Esophagus squamous epithelium (tissue), 5 donors: ENCODE measurements at regions not wholly inside any gene's neighbourhood (a gene's known extent, or its start where the extent isn't known, plus 50 kb on each side); places are given as distances from the start of the nearest gene placed in this dataset.

Experiments
- DNase-seq: peaks from one replicate; lab custom pipeline; 2025; lab: John Stamatoyannopoulos, UW
- H3K27ac ChIP-seq, 4 donors: fragments of 200-600 bp; sonication (generic); one replicate each; pipeline ENCODE4 v1.5.1; 2016 to 2019; ENCODE audit warnings: mild to moderate bottlenecking in 1 of 4
- H3K27me3 ChIP-seq, 4 donors: fragments of 200-600 bp; sonication (generic); 1 replicate in 3 of 4; 2 replicates in 1 of 4; pipeline versions ENCODE4 v1.5.1 to v1.6.0; 2017 to 2021; ENCODE audit warnings: antibody characterized with exemption in 1 of 4
- H3K36me3 ChIP-seq, 3 donors: fragments of 200-600 bp; sonication (generic); one replicate each; pipeline ENCODE4 v1.5.1; 2016 to 2019
- H3K4me1 ChIP-seq, 3 donors: fragments of 200-600 bp; sonication (generic); one replicate each; pipeline ENCODE4 v1.5.1; 2017 to 2019
- H3K4me3 ChIP-seq, 4 donors: fragments of 200-600 bp; sonication (generic); 1 replicate in 3 of 4; 2 replicates in 1 of 4; pipeline ENCODE4 v1.5.1; 2016 to 2019; ENCODE audit warnings: mild to moderate bottlenecking in 2 of 4, moderate library complexity in 1 of 4
- H3K9me3 ChIP-seq, 3 donors: fragments of 200-600 bp; sonication (generic); one replicate each; pipeline ENCODE4 v1.5.1; 2016 to 2019
- CTCF ChIP-seq, 6 experiments: fragments of 450-650 bp in 4 of 6; fragments of 200-600 bp in 2 of 6; sonication (generic) in 2 of 6; IDR thresholded peaks; one replicate each; pipeline ENCODE4 v1.5.1; 2016 to 2019; ENCODE audit warnings: antibody characterized with exemption in 6 of 6, mild to moderate bottlenecking in 4 of 6, moderate library complexity in 4 of 6
- POLR2A ChIP-seq, 4 donors: fragments of 450-650 bp; IDR thresholded peaks; one replicate each; pipeline ENCODE4 v1.6.1; 2017; ENCODE audit warnings: antibody characterized with exemption in 4 of 4, mild to moderate bottlenecking in 4 of 4, moderate library complexity in 3 of 4
- WGBS, 2 donors: methylation state at CpG; one replicate each; pipeline ENCODE4 v1.1.5; 2018; 5-methylcytosine and 5-hydroxymethylcytosine counted together
- intact Hi-C: fragments of 100-400 bp; cut with DNase I; formaldehyde crosslinking; loops from one replicate; pipeline ENCODE4 v1.15.0; 2022
- donor health status: DM: yes; HTN: yes; CAD: no.

- Histone ChIP-seq H3K9me3 (no peaks in the 10 kb centered on the region), H3K36me3 (no peaks in the 10 kb centered on the region), H3K4me1 (peaks cover 0 to 3% (median 0%) of the 10 kb centered on the region in 3 donors), H3K4me3 (no peak overlapping the region), H3K27ac (no peak overlapping the region), H3K27me3 (no peaks in the 10 kb centered on the region)
- no peak for DNase-seq
- 83 to 89% methylated on average over 6 of the region's 6 CpGs for WGBS, 2 donors
- TF ChIP-seq POLR2A (IDR thresholded peaks at IDR 0.05), result no peak
- TF ChIP-seq CTCF (IDR thresholded peaks at IDR 0.05), result no peak
- intact Hi-C loops, result loop anchor here (10.0 kb wide), 1 partner anchor 615 kb away; no protein-coding TSS in a partner anchor
These were observed 249.6 kb upstream of the USP25 start for GRCh38 chr21:15480160-15480559.

- intact Hi-C loops, result loop anchor here (10.0 kb wide), 1 partner anchor 618 kb away; no protein-coding TSS in a partner anchor
- peaks cover 0 to 3% (median 0%) of the 10 kb centered on the region in 3 donors for H3K4me1 ChIP-seq
- no peak overlapping the region for H3K4me3 ChIP-seq
- peak; percentile 67 to 93 (median 90) for TF ChIP-seq CTCF (IDR thresholded peaks at IDR 0.05)
- no peak for TF ChIP-seq POLR2A (IDR thresholded peaks at IDR 0.05)
- 7 to 8% methylated on average over 8 of the region's 8 CpGs for WGBS, 2 donors
- H3K27me3 ChIP-seq, result no peaks in the 10 kb centered on the region
- no peaks in the 10 kb centered on the region for H3K9me3 ChIP-seq
- peak; percentile 11 for DNase-seq
- H3K27ac ChIP-seq, result no peak overlapping the region
- H3K36me3 ChIP-seq, result no peaks in the 10 kb centered on the region
These were observed 246.5 kb upstream of the USP25 start for GRCh38 chr21:15483138-15483780.

GRCh38 chr21:15486460-15487195 is 243.2 kb upstream of the USP25 start:
- no peak overlapping the region for H3K27ac ChIP-seq
- no peak overlapping the region for H3K4me3 ChIP-seq
- H3K9me3 ChIP-seq, result no peaks in the 10 kb centered on the region
- H3K36me3 ChIP-seq, result no peaks in the 10 kb centered on the region
- DNase-seq, result no peak
- intact Hi-C loops, result loop anchor here (10.0 kb wide), 1 partner anchor 622 kb away; no protein-coding TSS in a partner anchor
- peaks cover 0 to 3% (median 0%) of the 10 kb centered on the region in 3 donors for H3K4me1 ChIP-seq
- no peaks in the 10 kb centered on the region for H3K27me3 ChIP-seq
- 84 to 85% methylated on average over 11 of the region's 11 CpGs for WGBS, 2 donors
- TF ChIP-seq CTCF (IDR thresholded peaks at IDR 0.05) (no peak), POLR2A (IDR thresholded peaks at IDR 0.05) (no peak)

- no peak overlapping the region for H3K27ac ChIP-seq
- H3K36me3 ChIP-seq, result no peaks in the 10 kb centered on the region
- H3K9me3 ChIP-seq, result no peaks in the 10 kb centered on the region
- no peak overlapping the region for H3K4me3 ChIP-seq
- peaks cover 0 to 3% (median 0%) of the 10 kb centered on the region in 3 donors for H3K4me1 ChIP-seq
- DNase-seq, result no peak
- intact Hi-C loops, result loop anchor here (10.0 kb wide), 1 partner anchor 622 kb away; no protein-coding TSS in a partner anchor
- TF ChIP-seq CTCF (IDR thresholded peaks at IDR 0.05) (no peak), POLR2A (IDR thresholded peaks at IDR 0.05) (no peak)
- 84 to 88% methylated on average over 3 of the region's 3 CpGs for WGBS, 2 donors
- no peaks in the 10 kb centered on the region for H3K27me3 ChIP-seq
These were observed 242.6 kb upstream of the USP25 start for GRCh38 chr21:15487196-15487550.

- TF ChIP-seq CTCF (IDR thresholded peaks at IDR 0.05), result no peak
- TF ChIP-seq POLR2A (IDR thresholded peaks at IDR 0.05), result no peak
- Histone ChIP-seq H3K9me3 (no peaks in the 10 kb centered on the region), H3K4me1 (no peaks in the 10 kb centered on the region), H3K27ac (no peak overlapping the region), H3K4me3 (no peak overlapping the region), H3K27me3 (no peaks in the 10 kb centered on the region), H3K36me3 (no peaks in the 10 kb centered on the region)
- WGBS, 2 donors, result 70 to 78% methylated on average over 2 of the region's 2 CpGs
- no peak for DNase-seq
- intact Hi-C loops, result no loop called here
These were observed 238.7 kb upstream of the USP25 start for GRCh38 chr21:15491100-15491499.
